OCI-LY1 (cell line): ENCODE measurements at regions not wholly inside any gene's neighbourhood (a gene's known extent, or its start where the extent isn't known, plus 50 kb on each side); places are given as distances from the start of the nearest gene placed in this dataset.

ENCODE experiments used
- H2AFZ ChIP-seq: fragments of 200-600 bp; sonication (generic), shearing (Covaris generic); 2 replicates; pipeline ENCODE4 v1.6.0; 2014; ENCODE audit warnings: antibody characterized with exemption, mild to moderate bottlenecking, low read length
- H3F3A ChIP-seq: fragments of 200-600 bp; sonication (generic), shearing (Covaris generic); 2 replicates; pipeline ENCODE4 v1.6.0; 2014; ENCODE audit warnings: mild to moderate bottlenecking, antibody characterized with exemption, low read length, moderate library complexity; ENCODE audit not compliant: insufficient read depth
- H3K27ac ChIP-seq: fragments of 200-600 bp; sonication (generic); 2 replicates; pipeline ENCODE4 v1.5.1; 2014; ENCODE audit warnings: low read length, mixed run types, mild to moderate bottlenecking, low read depth; ENCODE audit not compliant: poor library complexity, severe bottlenecking
- H3K27me3 ChIP-seq: fragments of 200-600 bp; sonication (generic); 2 replicates; pipeline ENCODE4 v1.6.0; 2014; ENCODE audit warnings: antibody characterized with exemption, mild to moderate bottlenecking, low read length, moderate library complexity; ENCODE audit not compliant: insufficient read depth
- H3K36me3 ChIP-seq: fragments of 200-600 bp; sonication (generic); 2 replicates; pipeline ENCODE4 v1.6.1; 2014; ENCODE audit warnings: mild to moderate bottlenecking, antibody characterized with exemption, low read length, moderate library complexity, mixed read lengths; ENCODE audit not compliant: insufficient read depth
- H3K4me1 ChIP-seq: fragments of 200-600 bp; sonication (generic); 2 replicates; pipeline ENCODE4 v1.5.1; 2014; ENCODE audit warnings: mild to moderate bottlenecking, low read length, moderate library complexity; ENCODE audit not compliant: insufficient read depth, severe bottlenecking
- H3K4me2 ChIP-seq: fragments of 200-600 bp; sonication (generic), shearing (Covaris generic); 2 replicates; pipeline ENCODE4 v1.6.1; 2014; ENCODE audit warnings: low read length
- H3K4me3 ChIP-seq: fragments of 200-600 bp; sonication (generic); 2 replicates; pipeline ENCODE4 v1.5.1; 2014; ENCODE audit warnings: low read length, low read depth, mild to moderate bottlenecking, mixed read lengths; ENCODE audit not compliant: poor library complexity, severe bottlenecking
- H3K79me2 ChIP-seq: fragments of 200-600 bp; shearing (Covaris generic); 2 replicates; pipeline ENCODE4 v1.6.1; 2016; ENCODE audit warnings: mixed run types, low read length, mixed read lengths; ENCODE audit not compliant: insufficient read depth
- H3K9ac ChIP-seq: fragments of 200-600 bp; sonication (generic), shearing (Covaris generic); 2 replicates; pipeline ENCODE4 v1.6.1; 2014; ENCODE audit warnings: mild to moderate bottlenecking, low read length, mixed read lengths
- H3K9me2 ChIP-seq: fragments of 200-600 bp; sonication (generic), shearing (Covaris generic); 2 replicates; pipeline ENCODE4 v1.6.1; 2014; ENCODE audit warnings: low read depth, mild to moderate bottlenecking, low read length, mixed read lengths
- H3K9me3 ChIP-seq: fragments of 200-600 bp; shearing (Covaris generic); 2 replicates; pipeline ENCODE4 v1.6.1; 2014; ENCODE audit warnings: low read length, mixed read lengths
- H4K20me1 ChIP-seq: fragments of 200-600 bp; sonication (generic), shearing (Covaris generic); 2 replicates; pipeline ENCODE4 v1.6.0; 2016; ENCODE audit warnings: mild to moderate bottlenecking, low read length; ENCODE audit not compliant: insufficient read depth
- EZH2 ChIP-seq: fragments of 200-600 bp; sonication (generic), shearing (Covaris generic); IDR thresholded peaks from 2 replicates; pipeline ENCODE4 v1.8.0; 2017; ENCODE audit warnings: borderline replicate concordance, mixed run types, mild to moderate bottlenecking, antibody characterized with exemption, low read length, moderate library complexity, mixed read lengths
- TF ChIP-seq, protein P1 (sequence below): fragments of 200-600 bp; sonication (generic), shearing (Covaris generic); IDR thresholded peaks from 2 replicates; pipeline ENCODE4 v1.5.1; 2017; ENCODE audit warnings: mild to moderate bottlenecking, antibody characterized with exemption, low read length, moderate library complexity, mixed read lengths

DNA sequence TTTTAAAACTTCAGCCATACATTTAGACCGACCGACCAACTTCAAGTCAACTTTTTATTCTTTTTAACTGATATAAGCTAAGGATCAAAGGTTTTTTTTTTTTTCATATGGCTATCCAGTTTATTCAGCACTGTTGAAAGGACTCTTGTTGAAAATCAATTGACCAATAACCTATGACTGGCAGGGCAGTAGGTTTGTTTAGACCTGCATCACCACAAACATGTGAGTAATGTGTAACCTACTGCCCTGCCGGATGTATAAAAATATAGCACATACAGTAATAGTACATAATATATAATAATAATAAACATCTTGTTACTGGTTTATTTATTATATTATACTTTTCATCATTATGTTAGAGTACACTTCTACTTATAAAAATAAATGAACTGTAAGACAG is 434.6 kb upstream of the SEMA3A start:
- H3K27ac ChIP-seq = no peak overlapping the region
- H3K4me2 ChIP-seq = no peak overlapping the region
- no peaks in the 10 kb centered on the region for H3K27me3 ChIP-seq
- H2AFZ ChIP-seq = no peak overlapping the region
- H3K9me2 ChIP-seq = no peaks in the 10 kb centered on the region
- H3K36me3 ChIP-seq = no peaks in the 10 kb centered on the region
- H3K4me1 ChIP-seq = no peaks in the 10 kb centered on the region
- TF ChIP-seq, protein P1, sequence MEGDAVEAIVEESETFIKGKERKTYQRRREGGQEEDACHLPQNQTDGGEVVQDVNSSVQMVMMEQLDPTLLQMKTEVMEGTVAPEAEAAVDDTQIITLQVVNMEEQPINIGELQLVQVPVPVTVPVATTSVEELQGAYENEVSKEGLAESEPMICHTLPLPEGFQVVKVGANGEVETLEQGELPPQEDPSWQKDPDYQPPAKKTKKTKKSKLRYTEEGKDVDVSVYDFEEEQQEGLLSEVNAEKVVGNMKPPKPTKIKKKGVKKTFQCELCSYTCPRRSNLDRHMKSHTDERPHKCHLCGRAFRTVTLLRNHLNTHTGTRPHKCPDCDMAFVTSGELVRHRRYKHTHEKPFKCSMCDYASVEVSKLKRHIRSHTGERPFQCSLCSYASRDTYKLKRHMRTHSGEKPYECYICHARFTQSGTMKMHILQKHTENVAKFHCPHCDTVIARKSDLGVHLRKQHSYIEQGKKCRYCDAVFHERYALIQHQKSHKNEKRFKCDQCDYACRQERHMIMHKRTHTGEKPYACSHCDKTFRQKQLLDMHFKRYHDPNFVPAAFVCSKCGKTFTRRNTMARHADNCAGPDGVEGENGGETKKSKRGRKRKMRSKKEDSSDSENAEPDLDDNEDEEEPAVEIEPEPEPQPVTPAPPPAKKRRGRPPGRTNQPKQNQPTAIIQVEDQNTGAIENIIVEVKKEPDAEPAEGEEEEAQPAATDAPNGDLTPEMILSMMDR = no peak
- no peak for TF ChIP-seq EZH2
- no peaks in the 10 kb centered on the region; the same call in 1 of the 2 replicates for H3K9me3 ChIP-seq
- no peak overlapping the region for H3K4me3 ChIP-seq
- no peaks in the 10 kb centered on the region for H3K79me2 ChIP-seq
- H4K20me1 ChIP-seq = no peaks in the 10 kb centered on the region
- H3K9ac ChIP-seq = no peak overlapping the region
- no peaks in the 10 kb centered on the region for H3F3A ChIP-seq

DNA sequence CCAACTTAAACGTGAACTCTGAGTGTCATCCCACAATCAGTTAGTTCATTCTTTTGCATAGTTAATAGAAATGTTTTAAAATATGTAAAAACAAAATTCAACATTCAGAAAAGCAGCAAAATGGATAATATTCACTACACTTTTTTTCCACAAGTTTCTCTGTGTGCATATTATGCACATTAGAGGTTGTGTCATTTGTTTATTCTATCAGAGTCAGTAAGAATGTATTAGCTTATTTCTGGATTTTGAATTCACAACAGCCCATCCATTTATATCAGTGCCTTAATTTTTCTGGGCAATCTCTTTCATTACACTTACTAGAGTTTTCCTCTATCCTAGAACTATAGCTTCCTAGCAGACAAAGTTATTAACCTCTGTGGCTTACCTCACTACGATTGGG is 432.7 kb upstream of the SEMA3A start:
- no peaks in the 10 kb centered on the region for H3K79me2 ChIP-seq
- H3K9ac ChIP-seq = no peak overlapping the region
- no peak overlapping the region for H3K4me2 ChIP-seq
- H3K4me1 ChIP-seq = no peaks in the 10 kb centered on the region
- H3K9me3 ChIP-seq = no peaks in the 10 kb centered on the region; the same call in 1 of the 2 replicates
- H3K27me3 ChIP-seq = no peaks in the 10 kb centered on the region
- no peak overlapping the region for H3K4me3 ChIP-seq
- no peaks in the 10 kb centered on the region for H3K36me3 ChIP-seq
- no peak overlapping the region for H2AFZ ChIP-seq
- no peaks in the 10 kb centered on the region for H4K20me1 ChIP-seq
- no peaks in the 10 kb centered on the region for H3K9me2 ChIP-seq
- no peaks in the 10 kb centered on the region for H3F3A ChIP-seq
- TF ChIP-seq, protein P1 = no peak
- TF ChIP-seq EZH2 = no peak
- H3K27ac ChIP-seq = no peak overlapping the region

DNA sequence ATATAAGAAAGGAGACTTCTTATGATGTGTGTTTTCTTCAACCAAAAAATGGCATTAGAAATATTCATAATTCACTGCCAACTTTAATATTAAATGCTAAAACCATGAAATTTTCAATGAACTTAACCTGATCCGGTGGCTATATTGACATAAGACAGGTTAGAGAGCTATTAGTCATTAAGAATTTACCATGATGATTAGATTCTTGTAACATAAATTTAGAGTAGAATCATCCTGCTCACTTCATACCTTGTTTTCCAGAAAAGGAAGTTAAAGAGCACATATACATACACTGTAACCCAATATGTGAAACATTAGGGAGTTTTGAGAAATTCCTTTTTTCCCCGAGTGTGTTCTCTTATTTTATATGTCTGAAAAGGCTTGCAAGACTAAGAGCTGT is 430.3 kb upstream of the SEMA3A start:
- Histone ChIP-seq H3K9ac (no peak overlapping the region), H3K9me2 (no peaks in the 10 kb centered on the region), H3F3A (no peaks in the 10 kb centered on the region), H3K4me1 (no peaks in the 10 kb centered on the region), H4K20me1 (no peaks in the 10 kb centered on the region), H3K27ac (no peak overlapping the region), H3K79me2 (no peaks in the 10 kb centered on the region), H3K36me3 (no peaks in the 10 kb centered on the region), H2AFZ (no peak overlapping the region), H3K4me3 (no peak overlapping the region), H3K9me3 (no peaks in the 10 kb centered on the region), H3K4me2 (no peak overlapping the region), H3K27me3 (no peaks in the 10 kb centered on the region)
- TF ChIP-seq, protein P1 = no peak
- TF ChIP-seq EZH2 = no peak
